H1 (cell line): ENCODE measurements at regions not wholly inside any gene's neighbourhood (a gene's known extent, or its start where the extent isn't known, plus 50 kb on each side); places are given as distances from the start of the nearest gene placed in this dataset.

Source experiments
- CTCF ChIA-PET: fragments of 300-600 bp; sonication (Branson Sonifier 250); formaldehyde crosslinking; loops from one replicate; lab custom pipeline; 2021; ENCODE audit not compliant: partially characterized antibody; lab: Charles Lee
- POLR2A ChIA-PET: fragments of 300-600 bp; sonication (Branson Sonifier 250); formaldehyde crosslinking; loops from one replicate; lab custom pipeline; 2021; ENCODE audit warnings: inconsistent platforms; ENCODE audit not compliant: partially characterized antibody; lab: Charles Lee
- DNase-seq, 2 experiments: peaks; one replicate each; pipeline versions ENCODE4 v3.0.0 to v3.0.0-alpha.2; 2010 to 2022; ENCODE audit warnings: low spot score in 2 of 2, low read depth in 1 of 2, mixed read lengths in 1 of 2
- FAIRE-seq: peaks from 2 replicates; lab custom pipeline; 2011; peaks lifted over from hg19 to GRCh38; lab: Jason Lieb, UNC
- H2AFZ ChIP-seq: 2 replicates; pipeline ENCODE4 v1.8.1; 2012; ENCODE audit warnings: low read length, inconsistent platforms
- H2AK5ac ChIP-seq: 2 replicates; pipeline ENCODE4 v1.6.1; 2013; ENCODE audit warnings: low read depth, low read length
- H2BK120ac ChIP-seq: replicated peaks from 2 replicates; pipeline ENCODE3; 2013; ENCODE audit warnings: low read depth, low read length, inconsistent platforms
- H2BK12ac ChIP-seq: 2 replicates; pipeline ENCODE4 v1.6.1; 2013; ENCODE audit warnings: low read depth, low read length
- H2BK15ac ChIP-seq: 2 replicates; pipeline ENCODE4 v1.6.1; 2013; ENCODE audit warnings: low read length
- H2BK20ac ChIP-seq: 2 replicates; pipeline ENCODE4 v1.6.1; 2013; ENCODE audit warnings: low read length
- H2BK5ac ChIP-seq: 2 replicates; pipeline ENCODE4 v1.6.1; 2013; ENCODE audit warnings: low read depth, low read length
- H3K14ac ChIP-seq: 2 replicates; pipeline ENCODE4 v1.6.1; 2013; ENCODE audit warnings: inconsistent platforms; ENCODE audit not compliant: insufficient read length
- H3K18ac ChIP-seq: 2 replicates; pipeline ENCODE4 v1.6.1; 2013; ENCODE audit warnings: low read length; ENCODE audit errors: extremely low read depth
- H3K23ac ChIP-seq: 2 replicates; pipeline ENCODE4 v1.6.1; 2013; ENCODE audit warnings: inconsistent platforms; ENCODE audit not compliant: insufficient read length
- H3K23me2 ChIP-seq: 2 replicates; pipeline ENCODE4 v1.6.1; 2013; ENCODE audit warnings: low read depth, low read length
- H3K27ac ChIP-seq: 2 replicates; pipeline ENCODE4 v1.6.1; 2011; ENCODE audit warnings: low read depth, low read length, inconsistent platforms
- H3K27me3 ChIP-seq, 4 experiments: replicated peaks in 1 of 4; 1 replicate in 1 of 4; 2 replicates in 3 of 4; pipeline versions ENCODE4 v1.6.1 to v1.8.1; 2011 to 2013; ENCODE audit warnings: low read length in 3 of 4, mild to moderate bottlenecking in 3 of 4, inconsistent platforms in 2 of 4, mixed read lengths in 2 of 4, moderate library complexity in 1 of 4; ENCODE audit not compliant: control insufficient read depth in 3 of 4, insufficient read depth in 3 of 4; ENCODE audit errors: extremely low read depth in 1 of 4
- H3K36me3 ChIP-seq, 4 experiments: 2 replicates each; pipeline versions ENCODE4 v1.6.1 to v1.8.1; 2011 to 2013; ENCODE audit warnings: mild to moderate bottlenecking in 4 of 4, low read length in 3 of 4, moderate library complexity in 2 of 4, control low read depth in 1 of 4, inconsistent platforms in 1 of 4; ENCODE audit not compliant: insufficient read depth in 4 of 4, control insufficient read depth in 2 of 4
- H3K4ac ChIP-seq: replicated peaks from 2 replicates; pipeline ENCODE3; 2013; ENCODE audit warnings: low read length, low read depth, mixed read lengths, inconsistent platforms; ENCODE audit not compliant: insufficient read length
- H3K4me1 ChIP-seq, 4 experiments: replicated peaks in 1 of 4; 1 replicate in 1 of 4; 2 replicates in 3 of 4; pipeline versions ENCODE4 v1.6.1 to v1.8.1; 2011 to 2013; ENCODE audit warnings: low read length in 3 of 4, inconsistent platforms in 2 of 4, mixed read lengths in 1 of 4; ENCODE audit not compliant: insufficient read depth in 4 of 4, control insufficient read depth in 3 of 4
- H3K4me2 ChIP-seq, 2 experiments: 2 replicates each; pipeline versions ENCODE4 v1.6.1 to v1.8.1; 2011 to 2013; ENCODE audit warnings: low read depth in 2 of 2, low read length in 2 of 2, control low read depth in 1 of 2, inconsistent platforms in 1 of 2, mild to moderate bottlenecking in 1 of 2; ENCODE audit not compliant: insufficient read depth in 1 of 2
- H3K4me3 ChIP-seq, 4 experiments: fragments of 200-600, 300-600 bp in 1 of 4; sonication (generic), shearing (Covaris generic), sonication (Bioruptor Twin) in 1 of 4; 2 replicates each; pipeline versions ENCODE4 v1.5.1 to v1.8.1; 2011 to 2016; ENCODE audit warnings: low read length in 4 of 4, low read depth in 3 of 4, control low read depth in 2 of 4, inconsistent platforms in 2 of 4, mild to moderate bottlenecking in 2 of 4, mixed read lengths in 1 of 4, moderate library complexity in 1 of 4; ENCODE audit not compliant: insufficient read depth in 2 of 4; ENCODE audit errors: extremely low read depth in 1 of 4
- H3K56ac ChIP-seq: replicated peaks from 2 replicates; pipeline ENCODE3; 2013; ENCODE audit warnings: low read depth, mild to moderate bottlenecking, mixed read lengths, low read length, inconsistent platforms; ENCODE audit not compliant: insufficient read length
- H3K79me1 ChIP-seq: 2 replicates; pipeline ENCODE4 v1.6.1; 2013; ENCODE audit warnings: low read depth, low read length, control low read depth
- H3K79me2 ChIP-seq, 2 experiments: 2 replicates each; pipeline versions ENCODE4 v1.6.1 to v1.8.1; 2012 to 2013; ENCODE audit warnings: low read length in 2 of 2, mild to moderate bottlenecking in 2 of 2, inconsistent platforms in 1 of 2; ENCODE audit not compliant: insufficient read depth in 2 of 2, control insufficient read depth in 1 of 2
- H3K9ac ChIP-seq, 4 experiments: replicated peaks in 1 of 4; 1 replicate in 1 of 4; 2 replicates in 3 of 4; pipeline versions ENCODE4 v1.6.1 to v1.8.1; 2011 to 2013; ENCODE audit warnings: low read depth in 3 of 4, low read length in 3 of 4, control low read depth in 2 of 4, mild to moderate bottlenecking in 2 of 4, moderate library complexity in 2 of 4, inconsistent platforms in 1 of 4; ENCODE audit errors: extremely low read depth in 1 of 4
- H3K9me3 ChIP-seq, 2 experiments: 2 replicates each; pipeline versions ENCODE4 v1.6.1 to v1.8.1; 2012 to 2013; ENCODE audit warnings: mild to moderate bottlenecking in 2 of 2, moderate library complexity in 2 of 2, control low read depth in 1 of 2, inconsistent platforms in 1 of 2, low read depth in 1 of 2, low read length in 1 of 2, mixed read lengths in 1 of 2; ENCODE audit not compliant: insufficient read depth in 2 of 2
- H4K20me1 ChIP-seq, 2 experiments: replicated peaks in 1 of 2; 2 replicates each; pipeline versions ENCODE3 to v1.8.1; 2011 to 2013; ENCODE audit warnings: inconsistent platforms in 2 of 2, low read length in 2 of 2, mild to moderate bottlenecking in 1 of 2; ENCODE audit not compliant: insufficient read depth in 2 of 2, control insufficient read depth in 1 of 2
- H4K5ac ChIP-seq: 2 replicates; pipeline ENCODE4 v1.6.1; 2013; ENCODE audit warnings: low read length, low read depth, mixed read lengths, inconsistent platforms; ENCODE audit not compliant: insufficient read length
- H4K8ac ChIP-seq: 2 replicates; pipeline ENCODE4 v1.8.0; 2013; ENCODE audit warnings: mild to moderate bottlenecking, moderate library complexity, low read length, inconsistent platforms; ENCODE audit not compliant: insufficient read depth; ENCODE audit errors: extremely low read depth
- H4K91ac ChIP-seq: replicated peaks from 2 replicates; pipeline ENCODE3; 2013; ENCODE audit warnings: low read length, mixed read lengths, inconsistent platforms; ENCODE audit not compliant: insufficient read length
- ASH2L ChIP-seq: fragments of 200-600, 300-600 bp; sonication (generic); IDR thresholded peaks from one replicate; pipeline ENCODE4 v1.7.1; 2017; ENCODE audit warnings: low read length
- EGR1 ChIP-seq: IDR thresholded peaks from 2 replicates; pipeline ENCODE4 v1.6.1; 2011; ENCODE audit warnings: low read depth, low read length, borderline replicate concordance
- EP300 ChIP-seq, 2 experiments: IDR thresholded peaks; 1 replicate in 1 of 2; 2 replicates in 1 of 2; pipeline ENCODE4 v1.6.1; 2011 to 2012; ENCODE audit warnings: low read depth in 2 of 2, low read length in 2 of 2, mild to moderate bottlenecking in 2 of 2, borderline replicate concordance in 1 of 2, inconsistent platforms in 1 of 2, moderate library complexity in 1 of 2
- HDAC2 ChIP-seq, 2 experiments: fragments of 300-600 bp in 1 of 2; sonication (generic) in 1 of 2; IDR thresholded peaks; 2 replicates each; pipeline ENCODE4 v1.6.1; 2011 to 2012; ENCODE audit warnings: low read depth in 2 of 2, low read length in 2 of 2, mild to moderate bottlenecking in 2 of 2, moderate library complexity in 2 of 2, borderline replicate concordance in 1 of 2, inconsistent platforms in 1 of 2
- KDM1A ChIP-seq: fragments of 200-600, 300-600 bp; sonication (generic); IDR thresholded peaks from 2 replicates; pipeline ENCODE4 v1.7.1; 2016; ENCODE audit warnings: mild to moderate bottlenecking, low read length, borderline replicate concordance
- KDM4A ChIP-seq: IDR thresholded peaks from one replicate; pipeline ENCODE4 v1.7.1; 2012; ENCODE audit warnings: low read depth, mild to moderate bottlenecking, moderate library complexity, low read length, inconsistent platforms; ENCODE audit not compliant: severe bottlenecking
- MAFK ChIP-seq: IDR thresholded peaks from 2 replicates; pipeline ENCODE4 v1.6.1; 2012; ENCODE audit warnings: low read depth, mild to moderate bottlenecking, improper control_type of control experiment, low read length
- PHF8 ChIP-seq: fragments of 200-600 bp; sonication (generic); conservative IDR thresholded peaks from 2 replicates; pipeline ENCODE4 v1.7.1; 2012; ENCODE audit warnings: low read depth, mild to moderate bottlenecking, inconsistent platforms, low read length, moderate library complexity
- RBBP5 ChIP-seq: IDR thresholded peaks from 2 replicates; pipeline ENCODE4 v1.7.1; 2012; ENCODE audit warnings: low read depth, mild to moderate bottlenecking, inconsistent platforms, low read length, moderate library complexity, borderline replicate concordance
- RNF2 ChIP-seq: fragments of 200-900, 300-1000 bp; sonication (generic); IDR thresholded peaks from 2 replicates; pipeline ENCODE4 v1.7.1; 2016; ENCODE audit warnings: borderline replicate concordance, low read depth, mild to moderate bottlenecking, antibody characterized with exemption, low read length; ENCODE audit not compliant: poor library complexity, severe bottlenecking; ENCODE audit errors: missing control alignments
- SAP30 ChIP-seq: fragments of 300-600 bp; sonication (generic); IDR thresholded peaks from 2 replicates; pipeline ENCODE4 v1.7.1; 2012; ENCODE audit warnings: low read length, moderate library complexity, mild to moderate bottlenecking, inconsistent platforms; ENCODE audit not compliant: insufficient read depth, insufficient replicate concordance
- SUZ12 ChIP-seq: fragments of 200-600 bp; sonication (generic); IDR thresholded peaks from 2 replicates; pipeline ENCODE4 v1.6.1; 2012; ENCODE audit warnings: mild to moderate bottlenecking, inconsistent platforms, low read length, moderate library complexity, mixed read lengths
- TBP ChIP-seq: IDR thresholded peaks from 2 replicates; pipeline ENCODE4 v1.6.1; 2011; ENCODE audit warnings: low read depth, low read length, improper control_type of control experiment
- TEAD4 ChIP-seq: IDR thresholded peaks from 2 replicates; pipeline ENCODE4 v1.6.1; 2012; ENCODE audit warnings: low read depth, low read length, inconsistent platforms, mixed read lengths
- YY1 ChIP-seq: IDR thresholded peaks from 2 replicates; pipeline ENCODE4 v1.6.1; 2011; ENCODE audit warnings: low read depth, mild to moderate bottlenecking, low read length

- no peaks in the 10 kb centered on the region for H3K27me3 ChIP-seq
- no peaks in the 10 kb centered on the region for H3K9me3 ChIP-seq
- no peak overlapping the region for H3K56ac ChIP-seq
- no peak overlapping the region for H2BK5ac ChIP-seq
- CTCF ChIA-PET, result interaction anchor here (0.6 kb wide), 1 partner anchor 26 kb away, joined by 4 read pairs; no protein-coding TSS in a partner anchor
- FAIRE-seq, result no peak
- no peak overlapping the region for H2BK20ac ChIP-seq
- H3K27ac ChIP-seq, result no peak overlapping the region
- H4K5ac ChIP-seq, result no peak overlapping the region
- H3K14ac ChIP-seq, result no peak overlapping the region
- H3K79me2 ChIP-seq, result no peaks in the 10 kb centered on the region
- H4K91ac ChIP-seq, result no peak overlapping the region
- H2AFZ ChIP-seq, result no peak overlapping the region
- no peaks in the 10 kb centered on the region for H3K4me1 ChIP-seq
- no peak overlapping the region for H2AK5ac ChIP-seq
- POLR2A ChIA-PET, result no interaction called here
- no peak overlapping the region for H3K4ac ChIP-seq
- no peaks in the 10 kb centered on the region for H3K36me3 ChIP-seq
- no peak overlapping the region for H2BK15ac ChIP-seq
- no peak overlapping the region for H3K4me2 ChIP-seq
- H4K20me1 ChIP-seq, result no peaks in the 10 kb centered on the region
- no peak overlapping the region for H2BK120ac ChIP-seq
- H3K23ac ChIP-seq, result no peak overlapping the region
- no peak overlapping the region for H4K8ac ChIP-seq
- DNase-seq, result no peak
- H3K23me2 ChIP-seq, result no peaks in the 10 kb centered on the region
- H2BK12ac ChIP-seq, result no peak overlapping the region
- no peak overlapping the region for H3K4me3 ChIP-seq
- no peak overlapping the region for H3K9ac ChIP-seq
- no peaks in the 10 kb centered on the region for H3K79me1 ChIP-seq
- H3K18ac ChIP-seq, result no peak overlapping the region
- TF ChIP-seq YY1, result no peak
- TF ChIP-seq RNF2, result no peak
- TF ChIP-seq TBP, result no peak
- TF ChIP-seq SAP30, result no peak
- TF ChIP-seq TEAD4, result no peak
- no peak for TF ChIP-seq ASH2L
- TF ChIP-seq PHF8, result no peak
- no peak for TF ChIP-seq SUZ12
- TF ChIP-seq RBBP5, result no peak
- TF ChIP-seq HDAC2 (IDR thresholded peaks at IDR 0.05; ENCODE audit: borderline replicate concordance in 1 of 2, low read depth in 2 of 2, low read length in 2 of 2), result no peak
- no peak for TF ChIP-seq EP300 (IDR thresholded peaks at IDR 0.05; ENCODE audit: borderline replicate concordance in 1 of 2, low read depth in 2 of 2, low read length in 2 of 2)
- no peak for TF ChIP-seq KDM4A
- TF ChIP-seq EGR1, result no peak
- no peak for TF ChIP-seq MAFK
- no peak for TF ChIP-seq KDM1A
These were observed 353.3 kb downstream of the YTHDC2 start for GRCh38 chr5:113866763-113867162.
